HepG2 (cell line): ENCODE measurements at regions not wholly inside any gene's neighbourhood (a gene's known extent, or its start where the extent isn't known, plus 50 kb on each side); places are given as distances from the start of the nearest gene placed in this dataset.

Experiments
- ATAC-seq: fragments of 200-7000 bp; cut with Tn5 transposase; 3 replicates; pipeline ENCODE4 v1.9.1; 2020; ENCODE audit warnings: mild to moderate bottlenecking, moderate library complexity
- BruUV-seq: library from RNA; stranded (reverse); fragments of 400-500 nt; replicated peaks from 2 replicates; lab custom pipeline; 2021; lab: Mats Ljungman, UMichigan
- CTCF ChIA-PET: fragments of 300-600 bp; formaldehyde crosslinking; extraction: SDS; loops from one replicate; lab custom pipeline; 2021; ENCODE audit warnings: low total read pairs, inconsistent platforms, low intra/inter-chr PET ratio; lab: Yijun Ruan, JAX
- POLR2A ChIA-PET: fragments of 350-600 bp; sonication (Branson Sonifier 250); formaldehyde crosslinking; loops from one replicate; lab custom pipeline; 2020; ENCODE audit warnings: antibody characterized with exemption, inconsistent platforms; lab: Yijun Ruan, JAX
- DNase-seq: peaks from one replicate; pipeline ENCODE4 v3.0.0-alpha.2; 2015; ENCODE audit warnings: low spot score
- FAIRE-seq: peaks from 3 replicates; lab custom pipeline; 2011; peaks lifted over from hg19 to GRCh38; lab: Jason Lieb, UNC
- H2AFZ ChIP-seq: one replicate; pipeline ENCODE4 v1.6.1; 2011; ENCODE audit warnings: low read length, inconsistent platforms
- H3K27ac ChIP-seq: fragments of 300-600 bp; 3 replicates; pipeline ENCODE4 v1.8.0; 2011; ENCODE audit warnings: mixed run types, mild to moderate bottlenecking, mixed read lengths, low read length, inconsistent platforms; ENCODE audit not compliant: insufficient read depth; ENCODE audit errors: extremely low read length
- H3K27me3 ChIP-seq, 2 experiments: fragments of 200-600 bp in 1 of 2; 2 replicates in 1 of 2; 3 replicates in 1 of 2; pipeline versions ENCODE4 v1.6.0 to v1.8.0; 2011; ENCODE audit warnings: low read length in 2 of 2, mild to moderate bottlenecking in 2 of 2, moderate library complexity in 2 of 2, inconsistent platforms in 1 of 2; ENCODE audit not compliant: insufficient read depth in 2 of 2, control insufficient read depth in 1 of 2
- H3K36me3 ChIP-seq, 2 experiments: fragments of 200-600 bp in 1 of 2; replicated peaks in 1 of 2; 2 replicates in 1 of 2; 3 replicates in 1 of 2; pipeline versions ENCODE4 v1.5.1 to v1.8.0; 2011; ENCODE audit warnings: low read length in 2 of 2, inconsistent platforms in 1 of 2; ENCODE audit not compliant: insufficient read depth in 2 of 2, control insufficient read depth in 1 of 2
- H3K4me1 ChIP-seq: 2 replicates; pipeline ENCODE4 v1.5.1; 2012; ENCODE audit warnings: low read length, inconsistent platforms; ENCODE audit not compliant: insufficient read depth
- H3K4me2 ChIP-seq: 2 replicates; pipeline ENCODE4 v1.6.0; 2011; ENCODE audit warnings: low read depth, low read length, inconsistent platforms
- H3K4me3 ChIP-seq, 3 experiments: fragments of 200-600 bp in 1 of 3; sonication (generic), shearing (Covaris generic) in 1 of 3; replicated peaks in 1 of 3; 2 replicates each; pipeline ENCODE4 v1.5.1; 2011 to 2016; ENCODE audit warnings: low read length in 3 of 3, inconsistent platforms in 2 of 3, low read depth in 2 of 3, mild to moderate bottlenecking in 2 of 3, control low read depth in 1 of 3, mixed read lengths in 1 of 3; ENCODE audit not compliant: insufficient read depth in 1 of 3
- H3K79me2 ChIP-seq: one replicate; pipeline ENCODE4 v1.6.1; 2011; ENCODE audit warnings: low read length, inconsistent platforms; ENCODE audit not compliant: insufficient read depth
- H3K9ac ChIP-seq: 2 replicates; pipeline ENCODE4 v1.6.0; 2011; ENCODE audit warnings: mild to moderate bottlenecking, low read depth, low read length, inconsistent platforms; ENCODE audit not compliant: insufficient read depth
- H3K9me3 ChIP-seq: 2 replicates; pipeline ENCODE4 v1.5.1; 2012; ENCODE audit warnings: mild to moderate bottlenecking, low read length
- H4K20me1 ChIP-seq: 2 replicates; pipeline ENCODE4 v1.6.0; 2011; ENCODE audit warnings: inconsistent platforms, mild to moderate bottlenecking, low read length, moderate library complexity; ENCODE audit not compliant: insufficient read depth
- ASH2L ChIP-seq: fragments of 300-600, 200-600 bp; sonication (generic); IDR thresholded peaks from 2 replicates; pipeline ENCODE4 v1.7.0; 2017; ENCODE audit warnings: low read depth, mild to moderate bottlenecking, moderate library complexity, mixed read lengths, low read length; ENCODE audit not compliant: insufficient read length
- HHEX ChIP-seq: IDR thresholded peaks from 2 replicates; pipeline ENCODE4 v1.6.1; 2016; ENCODE audit warnings: control low read depth
- KLF13 ChIP-seq: sonication (generic); formaldehyde crosslinking; IDR thresholded peaks from 2 replicates; pipeline ENCODE4 v1.4.0; 2020; ENCODE audit warnings: mild to moderate bottlenecking, missing genetic modification reagents
- SP5 ChIP-seq: IDR thresholded peaks from 2 replicates; pipeline ENCODE4 v1.6.1; 2016; ENCODE audit warnings: low read depth, borderline replicate concordance
- TBL1XR1 ChIP-seq: fragments of 150-350 bp; IDR thresholded peaks from 2 replicates; pipeline ENCODE4 v1.6.1; 2014; ENCODE audit warnings: borderline replicate concordance, low read length; ENCODE audit not compliant: partially characterized antibody
- TOPORS ChIP-seq: sonication (generic); formaldehyde crosslinking; IDR thresholded peaks from 2 replicates; pipeline ENCODE4 v1.8.0; 2023; ENCODE audit warnings: mild to moderate bottlenecking, missing genetic modification reagents
- ZMYM3 ChIP-seq: sonication (generic); formaldehyde crosslinking; IDR thresholded peaks from 2 replicates; pipeline ENCODE4 v1.5.1; 2020; ENCODE audit warnings: mild to moderate bottlenecking, missing genetic modification reagents
- ZNF451 ChIP-seq: sonication (generic); formaldehyde crosslinking; IDR thresholded peaks from 2 replicates; pipeline ENCODE4 v1.5.0; 2020; ENCODE audit warnings: mild to moderate bottlenecking, missing genetic modification reagents
- ZNF841 ChIP-seq: sonication (generic); formaldehyde crosslinking; IDR thresholded peaks from 2 replicates; pipeline ENCODE4 v1.8.1; 2023; ENCODE audit warnings: missing genetic modification reagents, borderline replicate concordance
- WGBS: methylation state at CpG from one replicate; pipeline ENCODE4 v1.1.6; 2017; ENCODE audit warnings: low lambda C conversion rate; 5-methylcytosine and 5-hydroxymethylcytosine counted together
- in situ Hi-C: cut with HindIII; loops from 2 replicates; pipeline ENCODE4 v1.10.0; 2017; ENCODE audit warnings: low pct_unique_long_range_greater_than_20kb; ENCODE audit not compliant: extremely low pct_ligation_motif_present
- intact Hi-C: fragments of 100-400 bp; cut with micrococcal nuclease; formaldehyde crosslinking; loops from one replicate; pipeline ENCODE4 v1.10.0; 2022; ENCODE audit not compliant: unreplicated experiment
- TF ChIP-seq, protein P1 (sequence below): IDR thresholded peaks from 2 replicates; pipeline ENCODE4 v1.6.1; 2018; ENCODE audit warnings: missing genetic modification reagents

DNA sequence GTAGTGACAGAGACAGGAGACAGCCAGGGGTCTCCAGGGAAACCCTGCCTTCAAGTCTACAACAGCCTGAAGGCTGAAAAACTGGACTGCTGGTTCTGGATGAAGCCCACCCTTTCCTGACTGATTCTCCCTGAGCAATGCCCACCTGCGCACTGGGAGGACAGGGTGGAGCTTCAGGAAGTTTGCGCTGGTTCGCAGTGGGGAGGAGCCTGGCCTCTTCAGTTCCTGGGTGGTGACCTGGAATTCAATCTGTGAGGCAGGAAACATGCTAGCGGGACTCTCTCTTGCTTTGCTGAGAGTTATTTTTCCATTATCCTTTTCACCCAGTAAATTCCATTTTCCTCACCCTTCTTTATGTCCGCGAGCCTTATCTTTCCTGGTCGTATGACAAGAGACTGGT is 600.8 kb downstream of the TRHDE start:
- Histone ChIP-seq H4K20me1 (no peaks in the 10 kb centered on the region), H3K36me3 (no peaks in the 10 kb centered on the region), H3K27me3 (no peaks in the 10 kb centered on the region; a peak in 1 of 5 replicates), H3K4me1 (no peaks in the 10 kb centered on the region), H2AFZ (no peak overlapping the region), H3K9me3 (peaks cover 47% of the 10 kb centered on the region)
- no peak for DNase-seq
- in situ Hi-C loops: no loop called here
- CTCF ChIA-PET: no interaction called here
- TF ChIP-seq TBL1XR1: no peak
- TF ChIP-seq, all 625 proteins: peak for 0
- ATAC-seq: no peak
- POLR2A ChIA-PET: no interaction called here
- H3K4me3 ChIP-seq: no peak overlapping the region
- no peak overlapping the region for H3K9ac ChIP-seq
- H3K79me2 ChIP-seq: no peaks in the 10 kb centered on the region
- no TSS peak for BruUV-seq
- intact Hi-C loops: no loop called here
- no peak overlapping the region for H3K27ac ChIP-seq
- 33% methylated on average over 6 of the region's 7 CpGs for WGBS
- no peak overlapping the region for H3K4me2 ChIP-seq
- no peak for FAIRE-seq

DNA sequence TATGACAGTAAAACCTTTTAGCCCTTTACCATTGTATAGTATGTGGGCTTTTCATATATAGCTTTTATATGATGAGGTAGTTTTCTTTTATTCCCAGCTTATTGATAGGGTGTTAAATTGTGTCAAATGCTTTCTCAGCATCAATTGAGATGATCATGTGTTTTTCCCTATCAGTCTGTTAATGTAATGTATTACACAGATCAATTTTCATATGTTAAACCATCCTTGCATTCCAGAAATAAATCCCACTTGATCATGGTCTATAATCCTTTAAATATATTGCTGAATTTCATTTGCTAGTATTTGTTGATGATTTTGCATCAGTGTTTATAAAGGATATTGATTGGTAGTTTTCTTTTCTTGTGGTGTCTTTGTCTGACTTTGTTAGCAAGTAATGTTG is 603.9 kb downstream of the TRHDE start:
- Histone ChIP-seq H4K20me1 (no peaks in the 10 kb centered on the region), H3K4me1 (no peaks in the 10 kb centered on the region), H3K27ac (no peak overlapping the region), H3K79me2 (no peaks in the 10 kb centered on the region), H3K4me3 (no peak overlapping the region), H2AFZ (no peak overlapping the region), H3K9ac (no peak overlapping the region), H3K27me3 (no peaks in the 10 kb centered on the region; a peak in 1 of 5 replicates), H3K36me3 (no peaks in the 10 kb centered on the region), H3K4me2 (no peak overlapping the region), H3K9me3 (peaks cover 61% of the 10 kb centered on the region)
- DNase-seq (no peak), FAIRE-seq (no peak), ATAC-seq (no peak)
- intact Hi-C loops (no loop called here), in situ Hi-C loops (no loop called here)
- no TSS peak for BruUV-seq
- POLR2A ChIA-PET: no interaction called here
- CTCF ChIA-PET: no interaction called here
- TF ChIP-seq ZNF841 (CRISPR knock-in tag): no peak
- no peak for TF ChIP-seq ZNF451 (CRISPR knock-in tag)
- no peak for TF ChIP-seq ASH2L
- no peak for TF ChIP-seq HHEX (CRISPR knock-in tag)
- no peak for TF ChIP-seq ZMYM3 (CRISPR knock-in tag)
- no peak for TF ChIP-seq TOPORS (CRISPR knock-in tag)
- no peak for TF ChIP-seq SP5 (CRISPR knock-in tag)
- no peak for TF ChIP-seq KLF13 (CRISPR knock-in tag)
- TF ChIP-seq, protein P1, sequence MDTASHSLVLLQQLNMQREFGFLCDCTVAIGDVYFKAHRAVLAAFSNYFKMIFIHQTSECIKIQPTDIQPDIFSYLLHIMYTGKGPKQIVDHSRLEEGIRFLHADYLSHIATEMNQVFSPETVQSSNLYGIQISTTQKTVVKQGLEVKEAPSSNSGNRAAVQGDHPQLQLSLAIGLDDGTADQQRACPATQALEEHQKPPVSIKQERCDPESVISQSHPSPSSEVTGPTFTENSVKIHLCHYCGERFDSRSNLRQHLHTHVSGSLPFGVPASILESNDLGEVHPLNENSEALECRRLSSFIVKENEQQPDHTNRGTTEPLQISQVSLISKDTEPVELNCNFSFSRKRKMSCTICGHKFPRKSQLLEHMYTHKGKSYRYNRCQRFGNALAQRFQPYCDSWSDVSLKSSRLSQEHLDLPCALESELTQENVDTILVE: no peak
